SKM-1 (cell line): ENCODE measurements at regions not wholly inside any gene's neighbourhood (a gene's known extent, or its start where the extent isn't known, plus 50 kb on each side); places are given as distances from the start of the nearest gene placed in this dataset.
"Not testable (repeated sequence)": the region's sequence is repeated elsewhere in the genome, so short reads cannot be mapped to it uniquely, and the experiment has no call there.

Experiments
- DNase-seq: peaks from one replicate; lab custom pipeline; 2025; ENCODE audit not compliant: unreplicated experiment; lab: John Stamatoyannopoulos, UW

DNA sequence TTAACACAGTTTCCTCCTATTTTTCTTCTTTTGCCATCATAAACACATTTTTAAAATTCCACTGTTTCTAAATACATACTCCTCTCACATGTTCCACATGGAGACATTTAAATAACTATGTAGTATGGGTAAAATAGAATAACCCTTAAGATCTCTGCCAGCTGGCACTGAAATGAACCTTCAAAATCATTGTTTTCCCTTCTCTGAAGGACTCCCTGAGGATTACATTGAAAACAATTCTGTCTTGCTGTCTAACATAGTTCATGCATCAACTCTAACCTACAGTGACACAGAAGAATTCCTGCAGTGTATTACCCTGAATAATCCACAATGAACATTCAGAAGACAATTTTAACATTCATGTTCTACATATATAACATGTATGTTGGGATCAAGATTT is 1361.8 kb upstream of the CITED2 start:
- no peak for DNase-seq

DNA sequence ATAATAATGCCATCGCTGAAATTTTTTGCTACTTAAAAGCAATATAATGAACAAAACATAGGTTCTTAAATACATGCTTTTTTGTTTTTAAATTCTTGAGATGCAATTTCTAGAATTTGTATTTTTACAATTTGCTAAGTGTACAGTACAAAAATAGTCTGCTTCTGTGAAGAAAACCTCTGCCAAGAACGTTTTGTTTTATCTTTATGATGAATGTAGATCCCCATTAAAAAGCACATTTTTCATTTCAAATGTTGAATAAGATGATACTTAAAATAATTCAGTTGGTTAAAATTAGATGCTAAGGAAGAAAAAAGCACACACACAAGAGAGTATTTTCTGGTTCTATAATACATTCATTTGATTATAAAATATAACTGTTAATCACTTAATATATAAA is 1358.5 kb upstream of the CITED2 start:
- DNase-seq: no peak

DNA sequence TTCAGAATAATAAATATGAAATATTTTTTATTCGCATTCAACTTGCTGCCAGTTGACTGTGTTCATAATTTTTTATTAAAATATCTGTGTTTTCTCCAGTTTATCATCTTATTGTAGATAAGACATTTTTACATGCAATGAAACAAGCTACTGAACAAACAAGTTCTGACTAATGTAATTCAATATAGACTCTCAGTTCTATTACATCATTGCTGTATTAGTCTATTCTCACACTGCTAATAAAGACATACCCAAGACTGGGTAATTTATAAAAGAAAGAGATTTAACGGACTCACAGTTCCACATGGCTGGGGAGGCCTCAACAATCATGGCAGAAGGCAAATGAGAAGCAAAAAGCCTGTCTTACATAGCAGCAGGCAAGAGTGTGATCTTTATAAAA is 1357.7 kb upstream of the CITED2 start:
- no peak for DNase-seq

DNA sequence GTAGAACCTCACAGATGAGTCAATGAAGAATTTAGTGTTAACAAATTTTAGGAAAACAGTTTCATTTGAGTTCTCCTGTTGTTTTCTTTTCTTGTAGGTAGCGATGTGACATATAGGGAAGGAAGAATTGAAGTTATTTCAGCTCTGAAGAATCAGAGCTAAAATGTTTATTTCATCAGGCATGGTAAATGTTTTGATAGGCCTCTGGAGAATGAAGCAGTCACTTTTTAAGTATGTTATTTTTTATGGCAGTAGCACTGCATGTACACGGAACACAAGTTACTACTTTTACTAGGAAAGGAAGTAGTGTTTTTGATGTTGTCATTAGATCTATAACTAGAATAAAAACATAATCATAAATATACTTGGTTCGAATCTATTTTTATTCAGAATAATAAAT is 1357.3 kb upstream of the CITED2 start:
- no peak for DNase-seq

DNA sequence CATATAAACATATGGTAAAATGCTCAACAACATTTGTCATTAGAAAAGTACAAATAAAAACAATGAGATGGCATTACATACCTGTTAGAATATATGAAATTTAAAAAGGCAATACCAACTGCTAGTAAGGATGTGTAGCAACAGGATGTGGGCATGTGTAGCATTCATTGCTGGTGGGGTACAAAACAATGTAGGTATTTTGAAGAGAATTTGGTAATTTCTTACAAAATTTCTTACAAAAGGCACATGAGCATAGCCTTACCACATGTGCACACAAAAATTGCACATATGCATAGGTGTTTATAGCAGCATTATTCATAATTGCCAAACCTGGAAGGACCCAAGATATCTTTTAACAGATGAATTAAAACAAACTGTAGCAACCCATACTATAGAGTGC is 1355.1 kb upstream of the CITED2 start:
- DNase-seq: no peak

DNA sequence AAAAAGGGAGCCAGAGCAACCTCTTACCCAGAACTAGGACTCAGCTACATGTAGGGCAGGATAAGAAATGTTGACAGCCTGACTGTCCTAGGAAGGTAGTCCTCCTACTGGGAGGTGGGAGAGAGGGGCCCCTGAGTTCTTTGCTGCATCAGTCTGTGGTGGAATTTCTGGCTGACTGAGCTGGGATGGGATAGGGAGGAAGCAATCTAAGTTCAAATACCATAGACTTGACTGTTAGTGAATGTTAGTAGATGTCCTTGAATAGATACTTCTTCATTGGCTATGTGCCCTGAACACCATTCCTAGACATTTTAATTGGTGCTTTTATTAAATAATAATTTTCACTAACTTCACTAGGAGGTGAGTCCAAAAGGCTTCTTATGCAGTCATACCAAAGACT is 1343.6 kb upstream of the CITED2 start:
- DNase-seq: no peak

DNA sequence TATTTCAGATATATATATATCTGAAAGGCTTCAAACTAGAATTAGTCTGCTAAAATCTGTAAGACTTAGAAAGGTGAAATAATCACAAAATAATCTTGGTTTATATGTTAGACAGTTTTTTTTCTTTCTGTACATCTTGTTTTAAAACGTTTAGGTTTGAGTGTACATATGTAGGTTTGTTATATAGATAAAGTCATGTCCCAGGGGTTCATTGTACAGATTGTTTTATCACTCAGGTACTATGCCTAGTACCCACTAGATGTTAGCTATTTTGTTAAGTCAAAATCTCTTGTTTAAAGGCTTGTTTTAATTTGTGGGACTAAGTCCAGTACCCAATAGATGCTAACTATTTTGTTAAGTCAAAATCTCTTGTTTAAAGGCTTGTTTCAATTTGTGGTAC is 1339.0 kb upstream of the CITED2 start:
- no peak for DNase-seq

DNA sequence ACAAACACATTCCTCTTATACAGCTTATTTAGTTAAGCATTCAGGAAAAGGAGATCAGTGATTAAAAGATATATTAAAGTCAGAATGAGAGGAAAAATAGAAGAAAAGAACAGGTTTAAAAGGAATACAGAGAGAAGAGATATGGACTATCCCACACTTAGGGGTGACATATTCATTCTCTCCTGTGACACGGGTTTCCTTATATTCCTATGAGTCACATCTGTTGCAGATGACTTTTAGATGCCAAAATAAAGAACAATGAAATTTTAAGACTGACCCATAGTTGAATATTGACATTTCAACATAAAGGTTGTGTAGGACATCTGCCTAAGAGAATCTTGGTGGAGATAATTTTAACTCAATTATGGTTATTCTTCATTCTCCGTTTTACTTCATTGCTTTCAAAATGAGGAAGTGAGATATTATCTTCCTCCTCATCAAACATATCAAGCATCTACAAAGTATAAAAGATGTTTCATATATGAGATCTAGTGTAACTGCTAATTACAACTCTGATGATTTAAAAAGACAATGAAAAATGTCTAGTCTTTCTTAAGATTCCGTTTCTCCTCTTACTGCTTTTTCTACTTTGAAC is 1336.7 kb upstream of the CITED2 start:
- no peak for DNase-seq

DNA sequence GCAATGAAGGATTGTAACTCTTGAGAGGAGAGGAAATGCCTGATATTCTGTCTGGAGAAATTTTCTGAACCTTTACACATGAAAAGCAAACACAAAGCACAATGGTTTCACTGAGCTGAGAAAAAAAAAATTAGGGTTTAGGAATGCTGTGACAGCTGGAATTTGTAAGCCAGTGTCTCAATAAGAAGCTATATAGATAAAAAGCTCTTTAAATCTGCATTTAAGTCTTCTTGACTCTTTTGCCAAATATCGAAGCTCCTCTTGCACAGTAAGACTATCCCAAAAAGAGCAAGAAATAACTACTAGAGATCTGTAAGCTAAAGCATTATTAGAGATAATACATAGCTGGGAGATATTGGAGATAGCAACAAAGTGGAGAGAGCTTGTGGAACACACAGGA is 1334.0 kb upstream of the CITED2 start:
- no peak for DNase-seq

DNA sequence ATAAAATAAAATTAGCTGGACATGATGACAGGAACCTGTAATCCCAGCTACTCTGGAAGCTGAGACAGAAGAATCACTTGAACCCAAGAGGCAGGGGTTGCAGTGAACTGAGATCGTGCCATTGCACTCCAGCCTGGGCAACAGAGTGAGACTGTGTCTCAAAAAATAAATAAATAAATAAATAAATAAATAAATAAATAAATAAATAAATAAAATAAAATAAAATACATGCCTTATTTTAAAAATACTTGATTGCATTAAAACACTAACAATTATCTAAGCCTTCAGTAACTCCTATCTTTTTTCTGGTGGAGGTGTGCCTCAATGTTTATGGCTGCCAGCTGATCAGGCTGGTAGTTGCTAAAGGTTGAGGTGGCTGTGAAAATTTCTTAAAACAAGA is 1329.6 kb upstream of the CITED2 start:
- DNase-seq: not testable (repeated sequence)

DNA sequence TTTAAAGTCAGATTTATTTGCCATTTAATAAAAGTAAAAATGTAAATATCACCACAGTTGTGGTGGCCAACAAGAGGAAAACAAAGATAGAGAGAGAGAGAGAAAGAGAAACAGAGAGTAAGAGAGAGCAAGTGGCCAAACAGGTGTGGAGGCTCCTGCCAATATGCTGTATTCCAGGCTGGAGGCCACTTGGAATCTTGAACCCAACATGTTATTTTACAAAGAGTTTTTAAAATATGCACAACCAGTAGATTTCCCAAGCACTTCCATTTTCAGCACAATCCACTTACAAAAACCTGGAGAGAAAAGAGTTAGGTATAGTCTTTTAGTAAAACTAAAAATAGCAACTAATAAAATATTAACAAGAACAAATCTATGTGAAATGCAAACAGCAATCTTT is 1323.1 kb upstream of the CITED2 start:
- DNase-seq: no peak

DNA sequence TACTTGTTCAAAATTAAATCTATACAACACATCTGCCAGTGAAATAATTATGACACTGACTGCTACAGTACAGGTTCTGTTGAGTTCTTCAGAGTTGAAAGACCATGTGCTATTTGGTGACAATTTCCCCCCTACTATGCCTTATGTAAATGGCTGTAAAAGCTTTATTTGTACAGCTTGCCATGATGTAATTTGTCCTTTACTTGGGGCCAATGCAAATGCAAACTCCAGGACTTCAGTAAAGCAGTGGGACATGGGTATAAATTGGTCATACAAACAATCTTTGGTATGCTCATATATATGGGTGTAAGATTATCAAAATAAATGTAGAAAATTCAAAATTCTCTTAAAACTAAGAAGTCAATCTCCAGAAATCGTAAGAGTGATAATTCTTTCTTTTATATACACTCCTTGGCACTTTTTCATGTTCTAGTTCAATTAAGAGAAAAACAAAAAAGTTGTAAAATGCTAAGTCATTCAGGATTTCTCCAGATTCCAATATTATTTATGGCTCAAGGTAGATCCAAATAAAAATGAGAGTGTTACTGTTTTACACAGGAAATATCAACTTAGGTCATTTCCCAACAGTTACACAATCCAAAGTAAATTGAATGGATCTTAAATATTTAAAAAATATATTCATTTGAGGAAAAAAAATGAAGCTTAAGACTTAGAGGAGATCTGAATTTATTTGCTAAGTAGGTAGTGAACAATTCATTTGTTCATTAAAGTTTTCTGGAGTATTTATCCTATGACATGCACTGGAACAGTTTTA is 1310.5 kb upstream of the CITED2 start:
- DNase-seq: no peak

DNA sequence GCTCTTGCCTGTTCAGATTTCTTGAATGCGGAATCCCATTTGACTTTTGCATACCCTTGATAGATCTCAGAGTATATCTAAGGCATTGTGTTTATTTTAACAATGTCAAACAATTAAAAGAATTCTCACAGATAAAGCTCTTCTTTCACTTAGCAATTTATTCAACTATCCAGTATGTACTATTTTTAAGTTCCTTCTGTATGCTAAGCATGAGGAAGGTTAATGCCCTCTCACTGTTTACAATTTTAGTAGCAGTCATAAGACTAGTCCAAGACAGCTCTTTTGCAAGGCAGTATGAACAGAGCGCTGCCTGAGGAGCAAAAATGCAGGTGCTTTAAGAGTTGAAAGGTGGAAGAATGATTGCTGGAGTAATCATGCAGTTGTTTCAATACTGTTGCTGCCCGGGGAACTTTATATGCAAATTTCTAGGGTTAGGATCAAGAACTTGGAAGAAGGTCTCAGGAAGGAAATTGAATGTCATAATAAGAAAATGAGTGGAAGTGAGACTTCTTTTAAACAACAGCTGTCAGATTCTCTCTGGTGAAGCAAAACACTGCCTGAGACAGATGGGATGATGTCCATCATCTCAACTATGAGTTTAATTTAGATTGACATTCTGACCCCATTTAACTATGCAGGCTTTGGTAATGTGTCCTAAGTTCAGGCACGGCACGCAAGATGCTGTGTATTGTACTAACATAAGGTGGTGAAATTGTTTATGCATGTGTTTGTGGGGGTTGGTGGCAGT is 1303.5 kb upstream of the CITED2 start:
- no peak for DNase-seq

DNA sequence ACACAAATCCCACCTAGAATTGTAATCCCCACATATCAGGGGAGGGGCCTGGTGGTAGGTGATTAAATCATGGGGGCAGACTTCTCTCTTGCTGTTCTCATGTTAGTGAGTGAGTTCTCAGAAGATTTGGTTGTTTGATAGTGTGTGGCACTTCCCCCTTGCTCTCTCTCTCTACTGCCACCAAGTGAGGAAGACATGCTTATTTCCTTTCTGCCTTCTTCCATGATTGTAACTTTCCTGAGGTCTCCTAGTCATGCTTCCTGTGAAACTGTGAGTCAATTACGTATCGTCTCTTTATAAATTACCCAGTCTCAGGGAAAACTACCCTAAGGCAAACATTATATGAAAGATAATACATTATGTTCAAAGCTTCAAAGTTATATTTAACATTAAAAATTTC is 1297.5 kb upstream of the CITED2 start:
- DNase-seq: no peak

DNA sequence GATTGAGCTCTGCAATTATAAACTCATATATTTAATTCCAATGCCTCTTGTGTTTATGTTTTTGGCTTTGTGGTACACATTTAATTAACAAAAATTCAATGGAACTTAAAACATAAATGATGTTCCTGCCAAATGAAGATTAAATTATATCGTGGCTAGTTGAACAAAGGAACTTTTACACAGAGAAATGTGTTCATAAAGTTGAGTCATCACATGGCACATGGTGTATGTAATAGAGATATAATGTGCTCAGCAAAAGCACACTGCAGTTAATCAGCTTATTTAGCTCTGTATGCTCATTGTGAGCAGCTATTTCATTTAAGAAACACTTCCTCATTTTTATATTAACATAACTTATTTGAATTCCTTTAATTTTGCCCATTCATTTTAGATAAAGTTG is 1295.6 kb upstream of the CITED2 start:
- no peak for DNase-seq

DNA sequence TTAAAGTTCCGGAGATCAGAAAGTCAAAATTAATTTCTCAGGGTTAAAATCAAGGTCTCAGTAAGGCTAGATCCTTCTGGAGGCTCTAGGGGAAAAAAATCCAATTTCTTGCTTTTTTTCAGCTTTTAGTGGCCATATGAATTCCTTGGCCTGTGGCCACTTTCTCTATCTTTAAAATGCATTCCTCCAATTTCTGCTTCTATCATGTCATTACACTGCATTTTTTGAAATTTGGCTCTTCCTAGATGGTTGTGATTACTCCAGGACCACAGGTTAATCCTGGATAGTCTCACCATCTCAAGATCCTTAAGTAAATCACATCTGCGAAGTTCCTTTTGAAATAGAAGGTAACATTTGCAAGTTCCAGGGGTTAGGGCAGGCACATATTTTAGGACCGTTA is 1294.9 kb upstream of the CITED2 start:
- DNase-seq: no peak

DNA sequence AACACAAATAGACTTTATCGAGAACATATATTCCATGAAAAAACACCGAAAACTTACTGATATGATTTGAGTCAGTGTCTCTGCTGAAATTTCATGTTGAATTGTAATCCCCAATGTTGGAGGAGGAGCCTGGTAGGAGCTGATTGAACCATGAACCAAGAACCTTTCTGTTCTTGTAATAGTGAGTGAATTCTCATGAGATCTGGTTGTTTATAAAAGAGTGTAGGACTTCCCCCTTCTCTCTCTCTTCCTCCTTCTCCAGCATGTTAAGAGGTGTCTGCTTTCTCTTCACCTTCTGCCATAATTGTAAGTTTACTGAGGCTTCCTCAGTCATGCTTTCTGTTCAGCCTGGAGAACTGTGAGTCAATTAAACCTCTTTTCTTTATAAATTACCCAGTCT is 1289.3 kb upstream of the CITED2 start:
- no peak for DNase-seq

DNA sequence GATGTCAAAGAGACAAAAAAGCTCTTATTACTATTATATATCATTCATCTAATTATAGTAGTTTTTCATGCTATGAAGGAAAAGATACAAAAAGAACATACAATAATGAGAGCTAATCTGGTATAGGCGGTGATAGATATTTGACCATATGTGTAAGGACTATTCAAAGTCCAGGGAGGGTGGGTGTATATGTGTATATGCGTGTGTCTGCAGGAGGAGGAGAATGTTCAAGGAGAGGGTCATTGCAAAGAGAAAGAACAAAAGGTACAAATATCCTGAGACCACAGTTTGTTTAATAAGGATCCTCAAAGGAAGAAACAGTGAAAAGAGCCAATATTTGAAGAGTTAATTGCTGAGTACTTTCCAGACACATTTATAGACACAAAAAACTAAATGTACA is 1288.6 kb upstream of the CITED2 start:
- no peak for DNase-seq

DNA sequence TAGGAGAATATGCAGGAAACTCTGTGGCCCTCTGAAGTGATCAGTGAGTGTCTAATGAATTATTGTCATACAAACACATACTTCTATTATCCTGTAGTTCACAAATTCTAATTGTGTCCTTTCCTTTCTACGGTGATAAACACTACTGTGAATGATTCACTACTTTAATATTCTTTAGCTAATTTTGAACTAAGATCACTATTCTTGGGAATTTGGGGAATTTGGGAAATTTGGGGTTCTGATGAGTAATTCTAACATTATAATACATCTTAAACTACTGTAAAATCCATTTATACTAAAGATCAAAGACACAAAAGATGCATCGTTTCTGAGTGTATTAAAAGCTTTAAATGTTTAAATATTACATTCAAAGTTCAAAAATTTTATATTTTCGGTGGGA is 1287.2 kb upstream of the CITED2 start:
- DNase-seq: no peak

DNA sequence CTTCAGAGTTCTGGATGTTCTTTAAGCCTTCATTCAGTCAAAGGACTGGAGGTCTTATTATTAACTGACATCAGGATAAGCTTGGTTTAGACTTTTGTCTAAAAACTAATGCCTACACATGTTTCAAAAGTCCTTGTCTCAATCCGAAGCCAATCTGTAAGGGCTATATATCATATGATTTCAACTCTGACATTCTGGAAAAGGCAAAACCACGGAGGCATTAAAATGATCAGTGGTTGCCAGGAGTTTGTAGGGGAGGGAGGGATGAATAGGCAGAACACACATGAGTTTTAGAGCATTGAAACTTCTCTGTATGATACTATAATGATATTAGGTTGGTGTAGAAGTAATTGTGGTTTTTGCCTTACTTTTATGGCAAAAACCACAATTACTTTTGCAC is 1285.8 kb upstream of the CITED2 start:
- no peak for DNase-seq

DNA sequence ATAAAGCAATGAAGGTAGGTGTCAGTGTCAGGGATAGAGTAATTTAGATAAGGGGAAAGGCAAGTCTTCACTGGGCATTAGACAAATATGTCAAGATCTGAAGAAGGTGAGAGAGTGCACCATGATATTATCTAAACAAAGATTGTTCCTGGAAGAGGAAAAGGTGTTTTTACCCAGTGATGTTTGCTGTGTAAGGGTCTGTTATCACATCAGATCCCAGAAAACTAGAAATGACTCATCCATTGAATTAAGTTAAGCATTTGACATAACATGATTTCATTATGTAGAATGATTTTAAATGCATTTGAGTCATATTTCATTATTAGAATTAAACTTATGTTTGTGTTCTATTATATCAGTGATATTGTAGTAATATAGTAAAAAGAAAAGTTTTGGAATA is 1279.5 kb upstream of the CITED2 start:
- no peak for DNase-seq

DNA sequence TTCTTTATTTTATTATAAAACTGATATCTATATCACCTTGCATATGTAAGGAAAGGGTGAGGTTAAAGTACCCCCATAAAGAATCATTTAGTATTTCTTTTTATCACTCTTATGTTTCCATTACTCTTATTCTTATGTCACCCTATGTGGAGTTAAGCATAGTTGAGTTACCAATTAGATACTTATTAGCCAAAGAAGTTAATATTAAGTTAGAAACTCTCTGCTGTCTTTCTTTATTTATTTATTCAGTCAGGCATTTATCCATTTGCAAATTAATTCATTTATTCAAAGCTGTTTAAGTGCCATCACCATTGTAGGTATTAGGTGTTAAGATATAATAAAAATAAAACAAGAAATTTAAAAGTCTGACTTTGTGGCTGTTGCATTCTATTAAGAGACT is 1279.1 kb upstream of the CITED2 start:
- DNase-seq: no peak
